HepG2 (cell line): ENCODE measurements at regions not wholly inside any gene's neighbourhood (a gene's known extent, or its start where the extent isn't known, plus 50 kb on each side); places are given as distances from the start of the nearest gene placed in this dataset.

Experiments used
- ATAC-seq: fragments of 200-7000 bp; cut with Tn5 transposase; 3 replicates; pipeline ENCODE4 v1.9.1; 2020; ENCODE audit warnings: mild to moderate bottlenecking, moderate library complexity
- BruUV-seq: library from RNA; stranded (reverse); fragments of 400-500 nt; replicated peaks from 2 replicates; lab custom pipeline; 2021; lab: Mats Ljungman, UMichigan
- CTCF ChIA-PET: fragments of 300-600 bp; formaldehyde crosslinking; extraction: SDS; loops from one replicate; lab custom pipeline; 2021; ENCODE audit warnings: low total read pairs, inconsistent platforms, low intra/inter-chr PET ratio; lab: Yijun Ruan, JAX
- POLR2A ChIA-PET: fragments of 350-600 bp; sonication (Branson Sonifier 250); formaldehyde crosslinking; loops from one replicate; lab custom pipeline; 2020; ENCODE audit warnings: antibody characterized with exemption, inconsistent platforms; lab: Yijun Ruan, JAX
- DNase-seq: peaks from one replicate; pipeline ENCODE4 v3.0.0-alpha.2; 2015; ENCODE audit warnings: low spot score
- FAIRE-seq: peaks from 3 replicates; lab custom pipeline; 2011; peaks lifted over from hg19 to GRCh38; lab: Jason Lieb, UNC
- H2AFZ ChIP-seq: one replicate; pipeline ENCODE4 v1.6.1; 2011; ENCODE audit warnings: low read length, inconsistent platforms
- H3K27ac ChIP-seq: fragments of 300-600 bp; 3 replicates; pipeline ENCODE4 v1.8.0; 2011; ENCODE audit warnings: mixed run types, mild to moderate bottlenecking, mixed read lengths, low read length, inconsistent platforms; ENCODE audit not compliant: insufficient read depth; ENCODE audit errors: extremely low read length
- H3K27me3 ChIP-seq, 2 experiments: fragments of 200-600 bp in 1 of 2; 2 replicates in 1 of 2; 3 replicates in 1 of 2; pipeline versions ENCODE4 v1.6.0 to v1.8.0; 2011; ENCODE audit warnings: low read length in 2 of 2, mild to moderate bottlenecking in 2 of 2, moderate library complexity in 2 of 2, inconsistent platforms in 1 of 2; ENCODE audit not compliant: insufficient read depth in 2 of 2, control insufficient read depth in 1 of 2
- H3K36me3 ChIP-seq, 2 experiments: fragments of 200-600 bp in 1 of 2; replicated peaks in 1 of 2; 2 replicates in 1 of 2; 3 replicates in 1 of 2; pipeline versions ENCODE4 v1.5.1 to v1.8.0; 2011; ENCODE audit warnings: low read length in 2 of 2, inconsistent platforms in 1 of 2; ENCODE audit not compliant: insufficient read depth in 2 of 2, control insufficient read depth in 1 of 2
- H3K4me1 ChIP-seq: 2 replicates; pipeline ENCODE4 v1.5.1; 2012; ENCODE audit warnings: low read length, inconsistent platforms; ENCODE audit not compliant: insufficient read depth
- H3K4me2 ChIP-seq: 2 replicates; pipeline ENCODE4 v1.6.0; 2011; ENCODE audit warnings: low read depth, low read length, inconsistent platforms
- H3K4me3 ChIP-seq, 3 experiments: fragments of 200-600 bp in 1 of 3; sonication (generic), shearing (Covaris generic) in 1 of 3; replicated peaks in 1 of 3; 2 replicates each; pipeline ENCODE4 v1.5.1; 2011 to 2016; ENCODE audit warnings: low read length in 3 of 3, inconsistent platforms in 2 of 3, low read depth in 2 of 3, mild to moderate bottlenecking in 2 of 3, control low read depth in 1 of 3, mixed read lengths in 1 of 3; ENCODE audit not compliant: insufficient read depth in 1 of 3
- H3K79me2 ChIP-seq: one replicate; pipeline ENCODE4 v1.6.1; 2011; ENCODE audit warnings: low read length, inconsistent platforms; ENCODE audit not compliant: insufficient read depth
- H3K9ac ChIP-seq: 2 replicates; pipeline ENCODE4 v1.6.0; 2011; ENCODE audit warnings: mild to moderate bottlenecking, low read depth, low read length, inconsistent platforms; ENCODE audit not compliant: insufficient read depth
- H3K9me3 ChIP-seq: 2 replicates; pipeline ENCODE4 v1.5.1; 2012; ENCODE audit warnings: mild to moderate bottlenecking, low read length
- H4K20me1 ChIP-seq: 2 replicates; pipeline ENCODE4 v1.6.0; 2011; ENCODE audit warnings: inconsistent platforms, mild to moderate bottlenecking, low read length, moderate library complexity; ENCODE audit not compliant: insufficient read depth
- ETV5 ChIP-seq: IDR thresholded peaks from 2 replicates; pipeline ENCODE4 v1.6.1; 2018; ENCODE audit warnings: missing biosample characterization, missing genetic modification reagents, inconsistent platforms, borderline replicate concordance
- HNRNPH1 ChIP-seq: fragments of 200-400 bp; formaldehyde crosslinking; optimal IDR thresholded peaks from 2 replicates; pipeline ENCODE3; 2017; ENCODE audit warnings: mild to moderate bottlenecking, low read depth, low read length
- NAIF1 ChIP-seq: sonication (generic); formaldehyde crosslinking; IDR thresholded peaks from 2 replicates; pipeline ENCODE4 v1.5.0; 2020; ENCODE audit warnings: mild to moderate bottlenecking, missing genetic modification reagents, borderline replicate concordance
- NR2F6 ChIP-seq, 2 experiments: IDR thresholded peaks; 2 replicates each; pipeline ENCODE4 v1.6.1; 2016; ENCODE audit warnings: antibody characterized with exemption in 1 of 2, mild to moderate bottlenecking in 1 of 2
- THYN1 ChIP-seq: sonication (generic); formaldehyde crosslinking; IDR thresholded peaks from 2 replicates; pipeline ENCODE4 v1.8.1; 2023; ENCODE audit warnings: low read depth, mild to moderate bottlenecking, moderate library complexity, missing genetic modification reagents, borderline replicate concordance
- ZBTB1 ChIP-seq: sonication (generic); formaldehyde crosslinking; IDR thresholded peaks from 2 replicates; pipeline ENCODE4 v1.4.0; 2020; ENCODE audit warnings: missing genetic modification reagents, borderline replicate concordance
- ZNF225 ChIP-seq: sonication (generic); formaldehyde crosslinking; IDR thresholded peaks from 2 replicates; pipeline ENCODE4 v1.4.0; 2020; ENCODE audit warnings: mild to moderate bottlenecking, missing genetic modification reagents
- ZNF510 ChIP-seq: sonication (generic); formaldehyde crosslinking; IDR thresholded peaks from 2 replicates; pipeline ENCODE4 v1.4.0; 2020; ENCODE audit warnings: low read depth, mild to moderate bottlenecking, missing genetic modification reagents
- ZNF768 ChIP-seq: sonication (generic); formaldehyde crosslinking; IDR thresholded peaks from 2 replicates; pipeline ENCODE4 v1.4.0; 2020; ENCODE audit warnings: missing genetic modification reagents
- WGBS: methylation state at CpG from one replicate; pipeline ENCODE4 v1.1.6; 2017; ENCODE audit warnings: low lambda C conversion rate; 5-methylcytosine and 5-hydroxymethylcytosine counted together
- in situ Hi-C: cut with HindIII; loops from 2 replicates; pipeline ENCODE4 v1.10.0; 2017; ENCODE audit warnings: low pct_unique_long_range_greater_than_20kb; ENCODE audit not compliant: extremely low pct_ligation_motif_present
- intact Hi-C: fragments of 100-400 bp; cut with micrococcal nuclease; formaldehyde crosslinking; loops from one replicate; pipeline ENCODE4 v1.10.0; 2022; ENCODE audit not compliant: unreplicated experiment
- TF ChIP-seq, protein P1 (sequence below): sonication (generic); formaldehyde crosslinking; IDR thresholded peaks from 2 replicates; pipeline ENCODE4 v1.4.0; 2020; ENCODE audit warnings: missing genetic modification reagents
- TF ChIP-seq, protein P2 (sequence below): sonication (generic); formaldehyde crosslinking; IDR thresholded peaks from 2 replicates; pipeline ENCODE4 v1.5.0; 2020; ENCODE audit warnings: missing genetic modification reagents

DNA sequence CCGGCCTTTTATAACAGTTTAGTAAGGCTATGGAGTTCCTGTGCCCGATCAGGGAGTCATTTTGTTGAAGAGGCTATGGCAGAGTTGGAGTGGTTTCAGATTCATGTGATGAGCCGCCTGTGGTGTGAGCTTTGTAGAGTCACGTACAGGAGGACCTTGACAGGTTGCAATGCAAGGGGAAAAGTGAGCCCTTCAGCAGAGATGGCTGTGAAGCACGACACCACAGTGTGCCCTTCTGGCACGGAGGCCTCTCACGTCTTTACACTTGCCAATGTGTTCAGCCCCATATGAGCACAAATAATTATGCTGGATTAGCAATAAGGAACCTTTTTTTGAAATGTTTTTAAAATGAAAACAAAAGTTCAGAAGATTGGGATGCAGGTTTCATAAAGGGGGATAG is 499.8 kb downstream of the LIG4 start:
- intact Hi-C loops (no loop called here), in situ Hi-C loops (no loop called here)
- BruUV-seq, result no TSS peak
- Histone ChIP-seq H3K4me1 (no peaks in the 10 kb centered on the region), H3K36me3 (no peaks in the 10 kb centered on the region), H2AFZ (no peak overlapping the region), H3K27me3 (peaks cover 0 to 4% of the 10 kb centered on the region in 2 experiments; a peak in 1 of 5 replicates), H3K79me2 (no peaks in the 10 kb centered on the region), H3K9ac (no peak overlapping the region), H3K27ac (no peak overlapping the region), H4K20me1 (no peaks in the 10 kb centered on the region), H3K4me3 (no peak overlapping the region), H3K9me3 (no peaks in the 10 kb centered on the region), H3K4me2 (no peak overlapping the region)
- ChIA-PET CTCF (no interaction called here), POLR2A (no interaction called here)
- WGBS, result 30% methylated on average over 7 of the region's 7 CpGs
- TF ChIP-seq ZNF225 (no peak), THYN1 (CRISPR knock-in tag) (no peak), ZNF510 (CRISPR knock-in tag) (no peak), HNRNPH1 (no peak), NAIF1 (CRISPR knock-in tag) (no peak), ZNF768 (no peak), NR2F6 (IDR thresholded peaks at IDR 0.05) (no peak), NR2F6 (CRISPR knock-in tag; IDR thresholded peaks at IDR 0.05) (no peak), ZBTB1 (no peak), ETV5 (no peak)
- TF ChIP-seq, protein P1, sequence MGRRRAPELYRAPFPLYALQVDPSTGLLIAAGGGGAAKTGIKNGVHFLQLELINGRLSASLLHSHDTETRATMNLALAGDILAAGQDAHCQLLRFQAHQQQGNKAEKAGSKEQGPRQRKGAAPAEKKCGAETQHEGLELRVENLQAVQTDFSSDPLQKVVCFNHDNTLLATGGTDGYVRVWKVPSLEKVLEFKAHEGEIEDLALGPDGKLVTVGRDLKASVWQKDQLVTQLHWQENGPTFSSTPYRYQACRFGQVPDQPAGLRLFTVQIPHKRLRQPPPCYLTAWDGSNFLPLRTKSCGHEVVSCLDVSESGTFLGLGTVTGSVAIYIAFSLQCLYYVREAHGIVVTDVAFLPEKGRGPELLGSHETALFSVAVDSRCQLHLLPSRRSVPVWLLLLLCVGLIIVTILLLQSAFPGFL (CRISPR knock-in tag), result no peak
- TF ChIP-seq, protein P2, sequence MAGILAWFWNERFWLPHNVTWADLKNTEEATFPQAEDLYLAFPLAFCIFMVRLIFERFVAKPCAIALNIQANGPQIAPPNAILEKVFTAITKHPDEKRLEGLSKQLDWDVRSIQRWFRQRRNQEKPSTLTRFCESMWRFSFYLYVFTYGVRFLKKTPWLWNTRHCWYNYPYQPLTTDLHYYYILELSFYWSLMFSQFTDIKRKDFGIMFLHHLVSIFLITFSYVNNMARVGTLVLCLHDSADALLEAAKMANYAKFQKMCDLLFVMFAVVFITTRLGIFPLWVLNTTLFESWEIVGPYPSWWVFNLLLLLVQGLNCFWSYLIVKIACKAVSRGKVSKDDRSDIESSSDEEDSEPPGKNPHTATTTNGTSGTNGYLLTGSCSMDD, result no peak
- FAIRE-seq (no peak), DNase-seq (no peak), ATAC-seq (no peak)
